ENCODE measurements at regions not wholly inside any gene's neighbourhood (a gene's known extent, or its start where the extent isn't known, plus 50 kb on each side); places are given as distances from the start of the nearest gene placed in this dataset.

DNA sequence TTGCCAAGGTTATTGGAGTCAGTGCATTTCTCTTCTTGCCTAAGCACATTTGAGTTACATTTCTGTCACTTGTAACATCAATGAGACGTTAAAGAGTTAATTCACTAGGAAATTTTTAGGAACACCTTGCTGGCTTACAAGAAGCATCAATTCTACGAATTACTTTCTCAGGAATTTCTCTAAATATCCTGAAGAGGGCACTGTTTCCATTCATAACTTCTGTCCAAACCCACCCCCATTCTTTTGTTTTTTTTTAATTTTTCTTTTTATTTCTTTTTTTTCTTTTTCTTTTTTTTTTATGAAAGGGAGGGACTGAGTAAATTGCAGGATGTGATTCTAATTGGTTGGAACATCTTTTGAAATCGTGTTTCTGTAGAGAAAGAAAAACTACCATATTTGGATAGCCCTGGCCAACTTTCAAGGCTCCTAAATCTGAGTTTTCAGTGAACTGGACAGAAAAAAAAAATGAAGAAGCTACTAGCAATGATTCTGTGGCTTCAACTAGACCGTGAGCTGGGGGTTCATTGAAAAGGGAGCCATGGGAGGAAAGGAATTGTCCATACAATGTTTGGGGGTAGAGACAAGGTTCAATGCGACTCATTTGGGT is 285.3 kb downstream of the DAD1 start:
- TF ChIP-seq POLR2A (IDR thresholded peaks at IDR 0.05; ENCODE audit: low read depth, low read length) (no peak), RFX5 (IDR thresholded peaks at IDR 0.05; ENCODE audit: low read depth, low read length) (no peak), FOS (IDR thresholded peaks at IDR 0.05; ENCODE audit: low read depth, low read length) (no peak), RAD21 (IDR thresholded peaks at IDR 0.05; ENCODE audit: low read length) (peak; percentile 57), BHLHE40 (IDR thresholded peaks at IDR 0.05; ENCODE audit: low read depth, low read length) (no peak), MXI1 (IDR thresholded peaks at IDR 0.05; ENCODE audit: borderline replicate concordance, low read depth, low read length) (no peak), CHD1 (IDR thresholded peaks at IDR 0.05; ENCODE audit: low read depth, low read length) (no peak), CEBPB (IDR thresholded peaks at IDR 0.05; ENCODE audit: low read depth, low read length) (no peak), SMC3 (IDR thresholded peaks at IDR 0.05; ENCODE audit: low read depth, low read length) (peak; percentile 31; the same call in 1 of the 2 replicates), RCOR1 (IDR thresholded peaks at IDR 0.05; ENCODE audit: insufficient replicate concordance, low read length) (no peak)
- TF ChIP-seq, protein P1, sequence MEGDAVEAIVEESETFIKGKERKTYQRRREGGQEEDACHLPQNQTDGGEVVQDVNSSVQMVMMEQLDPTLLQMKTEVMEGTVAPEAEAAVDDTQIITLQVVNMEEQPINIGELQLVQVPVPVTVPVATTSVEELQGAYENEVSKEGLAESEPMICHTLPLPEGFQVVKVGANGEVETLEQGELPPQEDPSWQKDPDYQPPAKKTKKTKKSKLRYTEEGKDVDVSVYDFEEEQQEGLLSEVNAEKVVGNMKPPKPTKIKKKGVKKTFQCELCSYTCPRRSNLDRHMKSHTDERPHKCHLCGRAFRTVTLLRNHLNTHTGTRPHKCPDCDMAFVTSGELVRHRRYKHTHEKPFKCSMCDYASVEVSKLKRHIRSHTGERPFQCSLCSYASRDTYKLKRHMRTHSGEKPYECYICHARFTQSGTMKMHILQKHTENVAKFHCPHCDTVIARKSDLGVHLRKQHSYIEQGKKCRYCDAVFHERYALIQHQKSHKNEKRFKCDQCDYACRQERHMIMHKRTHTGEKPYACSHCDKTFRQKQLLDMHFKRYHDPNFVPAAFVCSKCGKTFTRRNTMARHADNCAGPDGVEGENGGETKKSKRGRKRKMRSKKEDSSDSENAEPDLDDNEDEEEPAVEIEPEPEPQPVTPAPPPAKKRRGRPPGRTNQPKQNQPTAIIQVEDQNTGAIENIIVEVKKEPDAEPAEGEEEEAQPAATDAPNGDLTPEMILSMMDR (conservative IDR thresholded peaks at IDR 0.05; ENCODE audit: low read depth, low read length), result peak; percentile 64
- TF ChIP-seq, protein P2, sequence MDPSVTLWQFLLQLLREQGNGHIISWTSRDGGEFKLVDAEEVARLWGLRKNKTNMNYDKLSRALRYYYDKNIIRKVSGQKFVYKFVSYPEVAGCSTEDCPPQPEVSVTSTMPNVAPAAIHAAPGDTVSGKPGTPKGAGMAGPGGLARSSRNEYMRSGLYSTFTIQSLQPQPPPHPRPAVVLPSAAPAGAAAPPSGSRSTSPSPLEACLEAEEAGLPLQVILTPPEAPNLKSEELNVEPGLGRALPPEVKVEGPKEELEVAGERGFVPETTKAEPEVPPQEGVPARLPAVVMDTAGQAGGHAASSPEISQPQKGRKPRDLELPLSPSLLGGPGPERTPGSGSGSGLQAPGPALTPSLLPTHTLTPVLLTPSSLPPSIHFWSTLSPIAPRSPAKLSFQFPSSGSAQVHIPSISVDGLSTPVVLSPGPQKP (IDR thresholded peaks at IDR 0.05; ENCODE audit: borderline replicate concordance, low read depth, low read length), result no peak
- TF ChIP-seq, protein P3, sequence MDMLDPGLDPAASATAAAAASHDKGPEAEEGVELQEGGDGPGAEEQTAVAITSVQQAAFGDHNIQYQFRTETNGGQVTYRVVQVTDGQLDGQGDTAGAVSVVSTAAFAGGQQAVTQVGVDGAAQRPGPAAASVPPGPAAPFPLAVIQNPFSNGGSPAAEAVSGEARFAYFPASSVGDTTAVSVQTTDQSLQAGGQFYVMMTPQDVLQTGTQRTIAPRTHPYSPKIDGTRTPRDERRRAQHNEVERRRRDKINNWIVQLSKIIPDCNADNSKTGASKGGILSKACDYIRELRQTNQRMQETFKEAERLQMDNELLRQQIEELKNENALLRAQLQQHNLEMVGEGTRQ (IDR thresholded peaks at IDR 0.05; ENCODE audit: low read depth, low read length), result no peak

Measured in IMR-90 (cell line).